ENCODE measurements at regions not wholly inside any gene's neighbourhood (a gene's known extent, or its start where the extent isn't known, plus 50 kb on each side); places are given as distances from the start of the nearest gene placed in this dataset.
"Not testable (repeated sequence)": the region's sequence is repeated elsewhere in the genome, so short reads cannot be mapped to it uniquely, and the experiment has no call there.

GRCh38 chr16:16536151-16536550, 157.2 kb downstream of the NPIPA7 start:
- TF ChIP-seq, protein P1, sequence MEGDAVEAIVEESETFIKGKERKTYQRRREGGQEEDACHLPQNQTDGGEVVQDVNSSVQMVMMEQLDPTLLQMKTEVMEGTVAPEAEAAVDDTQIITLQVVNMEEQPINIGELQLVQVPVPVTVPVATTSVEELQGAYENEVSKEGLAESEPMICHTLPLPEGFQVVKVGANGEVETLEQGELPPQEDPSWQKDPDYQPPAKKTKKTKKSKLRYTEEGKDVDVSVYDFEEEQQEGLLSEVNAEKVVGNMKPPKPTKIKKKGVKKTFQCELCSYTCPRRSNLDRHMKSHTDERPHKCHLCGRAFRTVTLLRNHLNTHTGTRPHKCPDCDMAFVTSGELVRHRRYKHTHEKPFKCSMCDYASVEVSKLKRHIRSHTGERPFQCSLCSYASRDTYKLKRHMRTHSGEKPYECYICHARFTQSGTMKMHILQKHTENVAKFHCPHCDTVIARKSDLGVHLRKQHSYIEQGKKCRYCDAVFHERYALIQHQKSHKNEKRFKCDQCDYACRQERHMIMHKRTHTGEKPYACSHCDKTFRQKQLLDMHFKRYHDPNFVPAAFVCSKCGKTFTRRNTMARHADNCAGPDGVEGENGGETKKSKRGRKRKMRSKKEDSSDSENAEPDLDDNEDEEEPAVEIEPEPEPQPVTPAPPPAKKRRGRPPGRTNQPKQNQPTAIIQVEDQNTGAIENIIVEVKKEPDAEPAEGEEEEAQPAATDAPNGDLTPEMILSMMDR (IDR thresholded peaks at IDR 0.05), result not testable (repeated sequence)
- not testable (repeated sequence) for TF ChIP-seq POLR2A (IDR thresholded peaks at IDR 0.05)

Measured in uterus (tissue), 2 donors.